Thymus (tissue), 11 donors: ENCODE measurements at regions not wholly inside any gene's neighbourhood (a gene's known extent, or its start where the extent isn't known, plus 50 kb on each side); places are given as distances from the start of the nearest gene placed in this dataset.
A peak's percentile ranks its signal among the peaks of the same experiment; 100 is the strongest.

Experiments used
- DNase-seq, 9 donors: peaks; one replicate each; pipeline ENCODE4 v3.0.0-alpha.2; 2013; ENCODE audit warnings: low spot score in 9 of 9, low read depth in 6 of 9, missing footprints in 1 of 9
- H3K27ac ChIP-seq, 2 donors: one replicate each; pipeline ENCODE4 v1.5.1; 2013; ENCODE audit warnings: control low read depth in 1 of 2, low read depth in 1 of 2, low read length in 1 of 2, mild to moderate bottlenecking in 1 of 2, moderate library complexity in 1 of 2
- H3K27me3 ChIP-seq, 2 donors: one replicate each; pipeline ENCODE4 v1.5.1; 2013; ENCODE audit warnings: low read length in 1 of 2; ENCODE audit not compliant: control insufficient read depth in 2 of 2, insufficient read depth in 1 of 2
- H3K36me3 ChIP-seq, 2 donors: one replicate each; pipeline ENCODE4 v1.5.1; 2013; ENCODE audit warnings: low read length in 1 of 2, mild to moderate bottlenecking in 1 of 2, moderate library complexity in 1 of 2; ENCODE audit not compliant: control insufficient read depth in 2 of 2, insufficient read depth in 2 of 2
- H3K4me1 ChIP-seq, 2 donors: one replicate each; pipeline ENCODE4 v1.5.1; 2013; ENCODE audit warnings: low read length in 2 of 2; ENCODE audit not compliant: control insufficient read depth in 2 of 2, insufficient read depth in 2 of 2
- H3K4me3 ChIP-seq, 2 donors: one replicate each; pipeline ENCODE4 v1.5.1; 2013; ENCODE audit warnings: low read length in 2 of 2, control low read depth in 1 of 2, mild to moderate bottlenecking in 1 of 2
- H3K9me3 ChIP-seq, 2 donors: one replicate each; pipeline ENCODE4 v1.5.1; 2013; ENCODE audit warnings: low read length in 1 of 2, mild to moderate bottlenecking in 1 of 2; ENCODE audit not compliant: control insufficient read depth in 2 of 2, insufficient read depth in 1 of 2
- WGBS: extraction: QIAGEN DNeasy Blood & Tissue Kit; methylation state at CpG from one replicate; pipeline ENCODE4 v1.1.7; 2013; 5-methylcytosine and 5-hydroxymethylcytosine counted together
- donor health status: healthy.

DNA sequence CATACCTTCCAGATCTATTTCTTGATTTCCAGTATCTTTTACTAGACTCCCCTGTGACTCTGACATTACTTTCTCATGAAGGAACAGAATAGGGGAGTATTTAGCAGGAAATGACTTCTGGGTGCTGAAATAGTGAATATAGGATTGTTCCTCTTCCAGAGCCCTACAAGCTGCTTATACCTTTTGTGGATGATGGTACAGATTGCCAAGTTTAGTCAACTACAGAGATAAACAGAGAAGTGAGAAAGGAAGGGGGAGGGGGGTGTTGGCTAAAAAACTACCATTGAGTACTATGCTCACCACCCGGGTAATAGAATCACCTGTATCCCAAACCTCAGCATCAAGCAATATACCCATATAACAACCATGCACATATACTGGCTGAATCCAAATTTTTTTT, 298.3 kb upstream of the GPR149 start:
- Histone ChIP-seq H3K4me3 (no peak overlapping the region), H3K27me3 (no peaks in the 10 kb centered on the region), H3K27ac (no peak overlapping the region), H3K9me3 (no peaks in the 10 kb centered on the region), H3K4me1 (no peaks in the 10 kb centered on the region), H3K36me3 (no peaks in the 10 kb centered on the region)
- 94% methylated on average over 1 of the region's 1 CpG for WGBS
- DNase-seq = no peak

DNA sequence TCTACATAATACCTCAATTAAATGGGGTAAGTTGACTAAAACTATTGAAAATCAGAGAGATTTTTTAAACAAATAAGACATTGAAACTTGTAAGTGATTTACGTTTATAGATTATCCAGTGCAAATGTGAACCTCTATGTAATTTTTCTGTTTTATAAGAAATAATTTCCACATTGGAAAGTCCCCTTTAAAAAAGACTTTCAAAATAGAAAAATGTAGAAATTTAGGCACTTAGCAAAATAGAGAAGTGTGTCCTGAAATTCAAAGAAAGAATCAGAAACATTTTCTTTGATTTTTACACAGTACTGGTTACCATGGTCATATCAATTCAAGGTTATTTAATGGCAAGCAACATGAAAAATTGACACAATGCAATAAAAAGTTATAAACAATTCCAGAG, 290.9 kb upstream of the GPR149 start:
- WGBS = 97% methylated on average over 1 of the region's 1 CpG
- Histone ChIP-seq H3K4me3 (no peak overlapping the region), H3K36me3 (no peaks in the 10 kb centered on the region)

DNA sequence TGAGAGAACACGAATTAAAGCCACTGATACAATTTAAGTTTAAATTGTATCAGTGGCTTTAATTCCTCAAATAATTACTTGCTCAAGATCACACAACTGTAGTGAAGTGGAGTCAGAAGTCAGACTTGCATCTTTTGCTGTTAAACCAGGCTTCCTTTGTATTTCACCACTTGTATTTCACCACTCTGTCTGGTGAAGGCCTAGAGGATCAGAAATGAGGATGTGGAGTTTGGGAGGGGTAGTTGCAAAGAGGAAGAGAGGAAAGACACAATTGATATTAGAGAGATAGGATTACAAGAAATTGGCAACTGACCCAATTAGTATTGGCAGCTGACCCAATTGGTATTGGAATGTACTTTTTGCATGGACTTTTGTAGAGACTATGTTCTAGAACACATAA, 288.1 kb upstream of the GPR149 start:
- Histone ChIP-seq H3K27me3 (no peaks in the 10 kb centered on the region), H3K9me3 (no peaks in the 10 kb centered on the region), H3K4me3 (no peak overlapping the region), H3K36me3 (no peaks in the 10 kb centered on the region), H3K27ac (no peak overlapping the region), H3K4me1 (no peaks in the 10 kb centered on the region)
- peak in 1 of 9 donors; percentile 2 for DNase-seq
- 90% methylated on average over 1 of the region's 1 CpG for WGBS

More for the DNA sequence above, 290.9 kb upstream of the GPR149 start:
- no peak for DNase-seq
- no peak overlapping the region for H3K27ac ChIP-seq
- no peaks in the 10 kb centered on the region for H3K4me1 ChIP-seq
- H3K27me3 ChIP-seq = no peaks in the 10 kb centered on the region
- H3K9me3 ChIP-seq = no peaks in the 10 kb centered on the region

DNA sequence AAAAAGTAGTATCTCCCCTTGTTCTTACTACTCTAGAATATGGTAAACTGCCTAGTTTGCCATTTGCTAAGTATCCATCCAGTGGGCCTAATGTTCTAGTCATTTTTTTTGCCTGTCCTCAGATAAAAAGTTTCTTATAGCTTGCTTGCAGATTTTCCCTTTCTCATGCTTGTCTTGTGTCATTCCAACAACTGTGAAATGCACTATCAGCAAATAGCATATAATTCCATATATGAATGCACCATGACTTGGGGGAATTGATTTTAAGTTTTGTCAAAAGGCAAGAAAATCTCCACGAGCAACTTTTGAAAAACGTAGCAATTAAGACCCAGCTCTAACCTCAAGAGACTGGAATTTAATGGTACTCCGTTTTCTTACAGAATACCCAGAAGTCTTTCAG, 286.2 kb upstream of the GPR149 start:
- H3K4me3 ChIP-seq = no peak overlapping the region
- DNase-seq = no peak
- WGBS = 98% methylated on average over 3 of the region's 3 CpGs
- no peak overlapping the region for H3K27ac ChIP-seq
- H3K4me1 ChIP-seq = no peaks in the 10 kb centered on the region
- no peaks in the 10 kb centered on the region for H3K36me3 ChIP-seq
- H3K27me3 ChIP-seq = no peaks in the 10 kb centered on the region
- H3K9me3 ChIP-seq = no peaks in the 10 kb centered on the region

DNA sequence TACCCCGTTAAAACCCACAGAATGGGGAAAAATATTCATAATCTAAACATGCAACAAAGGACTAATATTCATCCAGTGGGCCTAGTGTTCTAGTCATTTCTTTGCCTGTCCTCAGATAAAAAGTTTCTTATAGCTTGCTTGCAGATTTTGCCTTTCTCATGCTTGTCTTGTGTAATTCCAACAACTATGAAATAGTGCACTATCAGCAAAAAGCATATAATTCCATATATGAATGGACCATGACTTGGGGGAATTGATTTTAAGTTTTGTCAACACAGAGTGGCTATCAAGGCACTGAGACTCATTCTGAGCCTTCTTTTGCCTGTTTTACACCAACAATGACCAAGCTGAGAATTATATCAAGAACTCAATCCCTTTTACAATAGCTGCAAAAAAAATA, 278.6 kb upstream of the GPR149 start:
- no peaks in the 10 kb centered on the region for H3K36me3 ChIP-seq
- H3K4me3 ChIP-seq = no peak overlapping the region
- WGBS = 97% methylated on average over 1 of the region's 1 CpG
- H3K27me3 ChIP-seq = no peaks in the 10 kb centered on the region
- H3K4me1 ChIP-seq = no peaks in the 10 kb centered on the region
- no peaks in the 10 kb centered on the region for H3K9me3 ChIP-seq
- no peak overlapping the region for H3K27ac ChIP-seq
- no peak for DNase-seq

DNA sequence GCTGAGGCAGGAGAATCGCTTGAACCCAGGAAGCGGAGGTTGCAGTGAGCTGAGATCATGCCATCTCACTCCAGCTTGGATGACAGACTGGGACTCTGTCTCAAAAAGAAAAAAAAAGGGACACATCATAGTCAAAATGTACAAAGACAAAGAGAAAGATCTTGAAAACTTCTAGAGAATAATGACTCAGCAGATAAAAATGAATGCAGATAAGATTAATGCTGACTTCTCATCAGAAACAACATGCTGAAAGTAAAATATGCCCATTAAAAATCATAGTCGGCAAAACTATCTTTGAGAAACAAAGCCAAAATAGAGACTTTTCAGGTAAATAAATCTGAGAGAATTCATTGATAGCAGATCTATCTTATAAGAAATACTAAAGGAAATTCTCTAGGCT, 271.1 kb upstream of the GPR149 start:
- no peak overlapping the region for H3K4me3 ChIP-seq

DNA sequence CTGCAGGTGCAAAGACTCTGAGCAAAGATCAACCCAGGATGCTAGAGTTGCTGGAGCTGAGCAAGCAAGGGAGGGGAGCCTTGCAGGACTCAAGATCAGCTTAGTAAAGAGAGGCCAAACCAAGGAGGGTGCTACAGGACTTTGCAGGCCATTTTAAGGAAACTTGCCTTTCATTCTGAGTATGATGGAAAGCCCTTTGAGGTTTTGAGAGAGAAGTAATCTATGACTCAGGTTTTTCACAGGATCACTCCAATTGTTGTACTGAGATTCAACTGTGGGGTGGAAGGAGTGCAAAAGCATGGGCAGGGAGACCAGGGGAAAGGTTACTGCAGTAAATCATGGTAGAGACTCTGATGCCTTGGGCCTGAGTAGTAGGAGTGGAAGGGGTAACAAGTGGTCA, 260.4 kb upstream of the GPR149 start:
- H3K4me1 ChIP-seq = no peaks in the 10 kb centered on the region
- no peaks in the 10 kb centered on the region for H3K27me3 ChIP-seq
- no peak overlapping the region for H3K4me3 ChIP-seq
- H3K27ac ChIP-seq = no peak overlapping the region
- no peaks in the 10 kb centered on the region for H3K36me3 ChIP-seq
- H3K9me3 ChIP-seq = no peaks in the 10 kb centered on the region
- DNase-seq = peak in 2 of 9 donors; percentile 4 to 16

More for the DNA sequence above, 271.1 kb upstream of the GPR149 start:
- H3K9me3 ChIP-seq = no peaks in the 10 kb centered on the region
- no peaks in the 10 kb centered on the region for H3K4me1 ChIP-seq
- H3K27ac ChIP-seq = no peak overlapping the region
- 98% methylated on average over 3 of the region's 3 CpGs for WGBS
- no peaks in the 10 kb centered on the region for H3K36me3 ChIP-seq
- DNase-seq = no peak
- H3K27me3 ChIP-seq = no peaks in the 10 kb centered on the region

- Histone ChIP-seq H3K27me3 (no peaks in the 10 kb centered on the region), H3K9me3 (no peaks in the 10 kb centered on the region), H3K4me1 (no peaks in the 10 kb centered on the region), H3K4me3 (no peak overlapping the region), H3K27ac (no peak overlapping the region), H3K36me3 (no peaks in the 10 kb centered on the region)
- DNase-seq = no peak
- WGBS = 95% methylated on average over 6 of the region's 6 CpGs
Measured at GRCh38 chr3:154684440-154684839, 254.4 kb upstream of the GPR149 start.

DNA sequence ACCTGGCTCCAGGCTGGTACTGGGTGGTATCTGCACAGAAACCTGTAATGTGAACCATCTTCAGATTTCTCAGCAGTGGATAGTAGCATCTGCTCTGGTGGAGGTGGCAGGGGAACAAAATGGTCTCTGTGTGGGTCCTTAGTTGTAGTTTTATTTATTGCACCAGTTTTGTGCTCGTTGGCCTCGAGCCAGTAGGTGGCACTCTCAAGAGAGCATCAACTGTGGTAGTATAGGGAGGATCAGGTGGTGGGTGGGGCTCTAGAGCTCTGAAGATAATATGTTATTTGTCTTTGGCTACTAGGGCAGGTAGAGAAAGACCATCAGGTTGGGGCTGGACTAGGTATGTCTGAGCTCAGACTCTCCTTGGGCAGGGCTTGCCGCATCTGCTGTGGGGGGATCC, 254.0 kb upstream of the GPR149 start:
- DNase-seq = peak in 2 of 9 donors; percentile 3 to 6
- 95% methylated on average over 3 of the region's 3 CpGs for WGBS
- Histone ChIP-seq H3K9me3 (no peaks in the 10 kb centered on the region), H3K4me1 (no peaks in the 10 kb centered on the region), H3K27ac (no peak overlapping the region), H3K36me3 (no peaks in the 10 kb centered on the region), H3K4me3 (no peak overlapping the region), H3K27me3 (no peaks in the 10 kb centered on the region)

- DNase-seq = no peak
- Histone ChIP-seq H3K4me1 (no peaks in the 10 kb centered on the region), H3K9me3 (no peaks in the 10 kb centered on the region), H3K36me3 (no peaks in the 10 kb centered on the region), H3K27ac (no peak overlapping the region), H3K27me3 (no peaks in the 10 kb centered on the region), H3K4me3 (no peak overlapping the region)
- WGBS = 91% methylated on average over 1 of the region's 1 CpG
Measured at GRCh38 chr3:154678041-154678654, 248.2 kb upstream of the GPR149 start.
